ENCODE measurements at regions not wholly inside any gene's neighbourhood (a gene's known extent, or its start where the extent isn't known, plus 50 kb on each side); places are given as distances from the start of the nearest gene placed in this dataset.
"Not testable (repeated sequence)": the region's sequence is repeated elsewhere in the genome, so short reads cannot be mapped to it uniquely, and the experiment has no call there.

- no peak for DNase-seq
Measured at GRCh38 chr12:73585136-73585535, 952.5 kb upstream of the ATXN7L3B start.

DNA sequence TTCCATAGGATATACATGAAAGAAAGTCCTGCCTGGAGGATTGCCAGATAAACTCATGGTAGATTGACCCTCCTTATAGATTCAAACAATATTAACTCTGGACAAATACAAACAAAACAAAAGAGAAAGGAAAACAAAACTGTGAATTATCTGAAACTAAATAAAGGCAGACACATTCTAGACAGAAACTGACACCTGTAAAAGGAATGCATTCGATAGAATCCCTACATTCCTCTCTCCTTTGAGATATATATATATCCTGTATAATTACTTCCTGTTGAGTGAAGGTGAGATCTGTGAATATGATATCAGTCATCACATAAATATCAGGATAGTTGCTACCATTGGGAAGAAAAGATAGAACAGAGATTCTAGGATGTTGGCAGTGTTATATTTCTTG is 948.4 kb upstream of the ATXN7L3B start:
- DNase-seq = no peak

GRCh38 chr12:73598626-73599025 is 939.0 kb upstream of the ATXN7L3B start:
- DNase-seq = no peak

- DNase-seq = no peak
Measured at GRCh38 chr12:73599268-73599667, 938.4 kb upstream of the ATXN7L3B start.

DNA sequence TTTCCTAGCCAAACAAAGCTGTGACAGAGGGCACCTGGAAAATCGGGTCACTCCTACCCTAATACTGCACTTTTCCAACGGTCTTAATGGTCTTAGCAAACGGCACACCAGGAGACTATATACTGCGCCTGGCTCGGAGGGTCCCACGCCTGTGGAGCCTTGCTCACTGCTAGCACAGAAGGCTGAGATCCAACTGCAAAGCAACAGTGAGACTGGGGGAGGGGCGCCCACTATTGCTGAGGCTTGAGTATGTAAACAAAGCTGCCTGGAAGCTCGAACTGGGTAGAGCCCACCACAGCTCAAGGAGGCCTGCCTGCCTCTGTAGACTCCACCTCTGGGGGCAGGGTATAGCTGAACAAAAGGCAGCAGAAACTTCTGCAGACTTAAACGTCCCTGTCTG is 931.7 kb upstream of the ATXN7L3B start:
- DNase-seq = not testable (repeated sequence)

- no peak for DNase-seq
Measured at GRCh38 chr12:73612551-73612950, 925.1 kb upstream of the ATXN7L3B start.

- no peak for DNase-seq
Measured at GRCh38 chr12:73623421-73623820, 914.2 kb upstream of the ATXN7L3B start.

DNA sequence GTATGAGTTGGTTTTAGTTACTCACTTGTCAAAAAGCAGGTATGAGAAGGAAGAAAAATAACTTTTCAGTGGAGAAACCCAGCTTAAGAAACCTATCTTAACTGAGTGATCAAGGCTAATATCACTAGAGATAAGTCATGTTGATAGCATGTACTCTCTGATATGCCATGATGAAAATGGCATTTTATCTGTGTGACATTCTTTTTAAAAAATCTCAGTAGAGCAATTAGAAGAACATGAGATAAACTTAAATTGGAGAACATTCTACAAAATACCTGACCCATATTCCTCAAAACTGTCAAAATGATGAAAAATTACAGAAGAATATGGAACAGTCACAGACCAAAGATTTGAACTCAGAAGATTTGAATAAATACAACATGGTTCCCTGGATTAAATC is 912.4 kb upstream of the ATXN7L3B start:
- no peak for DNase-seq

- no peak for DNase-seq
Measured at GRCh38 chr12:73629171-73629570, 908.5 kb upstream of the ATXN7L3B start.

- no peak for DNase-seq
Measured at GRCh38 chr12:73629893-73630831, 907.5 kb upstream of the ATXN7L3B start.

GRCh38 chr12:73632191-73632590 is 905.4 kb upstream of the ATXN7L3B start:
- no peak for DNase-seq

- DNase-seq = no peak
Measured at GRCh38 chr12:73632661-73633060, 905.0 kb upstream of the ATXN7L3B start.

DNA sequence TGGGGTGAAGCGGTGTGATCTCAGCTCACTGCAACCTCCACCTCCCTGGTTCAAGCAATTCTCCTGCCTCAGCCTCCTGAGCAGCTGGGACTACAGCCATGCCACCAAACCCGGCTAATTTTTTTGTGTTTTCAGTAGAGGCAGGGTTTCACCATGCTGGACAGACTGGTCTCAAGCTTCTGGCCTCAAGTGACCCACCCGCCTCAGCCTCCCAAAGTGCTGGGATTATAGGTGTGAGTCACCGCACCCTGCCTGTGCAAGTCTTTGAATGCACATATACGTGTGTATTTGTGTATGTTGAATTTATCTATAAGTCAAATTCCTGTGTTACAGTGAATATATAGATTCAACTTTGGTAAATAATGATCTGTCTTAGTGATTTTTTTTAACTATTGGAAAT is 898.2 kb upstream of the ATXN7L3B start:
- DNase-seq = not testable (repeated sequence)

DNA sequence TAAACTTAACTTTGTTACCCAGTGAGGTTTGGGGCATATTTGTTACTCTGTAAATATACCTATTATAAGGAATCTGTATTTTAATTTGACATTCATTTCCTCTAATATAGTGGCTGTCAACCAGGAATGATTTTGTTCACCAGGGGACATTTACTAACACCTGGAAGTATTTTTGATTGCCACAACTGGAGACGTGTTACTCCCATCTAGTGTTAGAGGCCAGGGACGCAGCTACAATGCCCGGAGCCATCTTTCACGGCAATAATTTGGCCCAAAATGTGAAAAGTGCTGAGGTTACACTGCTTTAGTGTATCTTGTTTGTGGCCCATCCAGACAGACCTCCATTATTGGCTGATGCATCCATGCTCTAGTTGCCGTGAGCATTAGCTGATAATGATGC is 881.3 kb upstream of the ATXN7L3B start:
- DNase-seq = no peak

DNA sequence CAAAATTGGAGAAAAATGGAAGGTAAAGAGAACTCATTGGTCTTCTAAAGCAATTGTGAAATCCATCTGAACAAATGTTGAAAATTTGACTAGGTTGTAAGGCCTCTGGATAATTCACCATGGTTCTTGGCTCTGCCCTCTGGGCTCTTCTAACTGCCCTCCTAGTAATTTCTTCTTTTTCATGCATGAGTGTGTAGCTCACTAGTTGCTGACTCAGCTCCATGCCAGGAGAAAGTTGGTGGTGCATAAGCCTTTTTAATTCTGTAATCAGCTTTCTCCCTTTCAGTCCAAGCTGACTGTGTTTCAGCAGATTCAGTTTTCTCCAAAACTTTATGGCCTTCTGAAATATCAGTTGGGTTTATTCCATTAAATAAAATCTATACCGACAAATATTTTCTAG is 877.8 kb upstream of the ATXN7L3B start:
- DNase-seq = no peak

DNA sequence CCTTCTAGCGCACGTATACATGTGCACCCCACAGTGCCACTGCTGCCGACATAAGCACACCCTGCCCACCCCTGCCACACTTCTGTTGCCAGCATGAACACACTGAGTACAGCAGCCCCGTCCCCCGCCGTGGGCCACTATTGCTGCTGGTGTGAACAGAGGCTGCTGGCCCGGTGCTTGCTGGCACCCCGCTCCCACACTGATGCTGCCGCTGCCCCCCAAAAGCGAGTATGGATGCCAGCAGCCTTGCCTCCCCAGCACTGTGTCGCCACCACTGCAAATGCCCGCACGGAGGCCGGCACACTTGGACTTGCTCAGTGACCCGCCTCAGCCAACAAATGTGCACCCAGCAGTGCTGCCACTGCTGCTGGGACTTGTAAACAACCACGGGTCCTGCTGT is 872.4 kb upstream of the ATXN7L3B start:
- DNase-seq = no peak

- DNase-seq = not testable (repeated sequence)
Measured at GRCh38 chr12:73671550-73671949, 866.1 kb upstream of the ATXN7L3B start.

GRCh38 chr12:73677520-73678291 is 859.9 kb upstream of the ATXN7L3B start:
- DNase-seq = no peak

GRCh38 chr12:73678335-73678734 is 859.3 kb upstream of the ATXN7L3B start:
- DNase-seq = no peak

- DNase-seq = no peak
Measured at GRCh38 chr12:73699318-73699717, 838.3 kb upstream of the ATXN7L3B start.

GRCh38 chr12:73714655-73715054 is 823.0 kb upstream of the ATXN7L3B start:
- DNase-seq = no peak

DNA sequence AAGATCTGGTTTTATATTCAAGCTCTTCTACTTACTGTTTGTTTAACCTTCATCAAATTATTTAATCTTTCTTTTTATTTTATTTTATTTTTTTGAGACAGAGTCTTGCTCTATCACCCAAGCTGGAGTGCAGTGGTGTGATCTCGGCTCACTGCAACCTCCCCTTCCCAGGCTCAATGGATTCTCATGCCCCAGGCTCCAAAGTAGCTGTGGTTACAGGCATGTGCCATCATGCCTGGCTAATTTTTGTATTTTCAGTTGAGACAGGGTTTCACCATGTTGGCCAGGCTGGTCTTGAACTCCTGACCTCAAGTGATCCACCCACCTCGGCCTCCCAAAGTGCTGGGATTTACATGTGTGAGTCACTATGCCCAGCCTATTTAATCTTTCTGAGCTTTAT is 821.5 kb upstream of the ATXN7L3B start:
- not testable (repeated sequence) for DNase-seq

DNA sequence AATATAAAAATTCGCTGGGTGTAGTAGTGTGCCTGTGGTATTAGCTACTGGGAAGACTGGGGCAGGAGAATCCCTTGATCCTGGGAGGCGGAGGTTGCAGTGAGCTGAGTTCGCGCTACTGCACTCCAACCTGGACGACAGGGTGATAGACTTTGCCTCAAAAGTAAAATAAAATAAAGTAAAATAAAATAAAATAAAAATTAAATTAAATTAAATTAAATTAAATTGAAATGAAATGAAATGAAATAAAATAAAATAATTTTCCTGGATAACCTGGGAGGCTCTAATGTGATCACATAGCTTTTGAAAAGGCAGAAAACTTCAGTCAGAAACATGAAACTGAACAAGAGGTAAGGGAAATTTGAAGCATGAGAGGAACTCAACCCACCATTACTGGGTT is 818.4 kb upstream of the ATXN7L3B start:
- no peak for DNase-seq

GRCh38 chr12:73726881-73727280 is 810.8 kb upstream of the ATXN7L3B start:
- no peak for DNase-seq
